ENCODE measurements at regions not wholly inside any gene's neighbourhood (a gene's known extent, or its start where the extent isn't known, plus 50 kb on each side); places are given as distances from the start of the nearest gene placed in this dataset.

- Histone ChIP-seq H3K9me3 (ENCODE audit: insufficient read depth, low read depth) (no peaks in the 10 kb centered on the region), H4K20me1 (ENCODE audit: insufficient read depth) (no peaks in the 10 kb centered on the region), H3K27ac (no peak overlapping the region), H3K9me2 (ENCODE audit: insufficient read depth) (no peaks in the 10 kb centered on the region), H3F3A (ENCODE audit: insufficient read depth, low read depth) (no peaks in the 10 kb centered on the region), H3K27me3 (ENCODE audit: insufficient read depth, low read depth) (no peaks in the 10 kb centered on the region), H3K4me3 (no peak overlapping the region), H3K4me2 (no peak overlapping the region), H3K36me3 (ENCODE audit: low read depth) (no peaks in the 10 kb centered on the region), H3K79me2 (ENCODE audit: low read depth) (no peaks in the 10 kb centered on the region), H2AFZ (no peak overlapping the region), H3K4me1 (replicated peaks; ENCODE audit: insufficient read depth) (0 out of 2 replicates have a peak, but pooled peaks cover 8% of the 10 kb centered on the region)
- no TSS peak for BruUV-seq (replicated peaks)
- ChIA-PET CTCF (no interaction called here), POLR2A (ENCODE audit: unreplicated experiment) (no interaction called here)
- TF ChIP-seq CTCF (conservative IDR thresholded peaks at IDR 0.05) (no peak), EZH2 (IDR thresholded peaks at IDR 0.05; ENCODE audit: low read depth) (no peak)
- intact Hi-C loops (cut with micrococcal nuclease; ENCODE audit: unreplicated experiment), result no loop called here
- no peak for DNase-seq
Observed at GRCh38 chr3:66706890-66707289, 206.1 kb upstream of the LRIG1 start.

- Histone ChIP-seq H3K36me3 (ENCODE audit: low read depth) (no peaks in the 10 kb centered on the region), H3K27ac (no peak overlapping the region), H3K9me3 (ENCODE audit: insufficient read depth, low read depth) (no peaks in the 10 kb centered on the region), H2AFZ (no peak overlapping the region), H4K20me1 (ENCODE audit: insufficient read depth) (no peaks in the 10 kb centered on the region), H3K4me1 (replicated peaks; ENCODE audit: insufficient read depth) (peaks cover 14% of the 10 kb centered on the region), H3F3A (ENCODE audit: insufficient read depth, low read depth) (no peaks in the 10 kb centered on the region), H3K4me3 (no peak overlapping the region), H3K4me2 (no peak overlapping the region), H3K27me3 (ENCODE audit: insufficient read depth, low read depth) (no peaks in the 10 kb centered on the region), H3K79me2 (ENCODE audit: low read depth) (no peaks in the 10 kb centered on the region), H3K9me2 (ENCODE audit: insufficient read depth) (no peaks in the 10 kb centered on the region)
- no peak for DNase-seq
- CTCF ChIA-PET, result no interaction called here
- TF ChIP-seq EZH2 (IDR thresholded peaks at IDR 0.05; ENCODE audit: low read depth) (no peak), CTCF (conservative IDR thresholded peaks at IDR 0.05) (no peak)
- POLR2A ChIA-PET (ENCODE audit: unreplicated experiment), result no interaction called here
- intact Hi-C loops (cut with micrococcal nuclease; ENCODE audit: unreplicated experiment), result no loop called here
- no TSS peak for BruUV-seq (replicated peaks)
Observed at GRCh38 chr3:66709532-66709931, 208.7 kb upstream of the LRIG1 start.

GRCh38 chr3:66712210-66712609, 211.4 kb upstream of the LRIG1 start:
- Histone ChIP-seq H3K4me1 (replicated peaks; ENCODE audit: insufficient read depth) (peaks cover 14% of the 10 kb centered on the region), H3K4me2 (peak overlapping the region; percentile 23; the same call in 1 of the 2 replicates), H3K79me2 (ENCODE audit: low read depth) (no peaks in the 10 kb centered on the region), H4K20me1 (ENCODE audit: insufficient read depth) (no peaks in the 10 kb centered on the region), H2AFZ (no peak overlapping the region), H3K9me3 (ENCODE audit: insufficient read depth, low read depth) (no peaks in the 10 kb centered on the region), H3K27me3 (ENCODE audit: insufficient read depth, low read depth) (no peaks in the 10 kb centered on the region), H3K9me2 (ENCODE audit: insufficient read depth) (no peaks in the 10 kb centered on the region), H3K36me3 (ENCODE audit: low read depth) (no peaks in the 10 kb centered on the region), H3K27ac (no peak overlapping the region), H3K4me3 (no peak overlapping the region), H3F3A (ENCODE audit: insufficient read depth, low read depth) (no peaks in the 10 kb centered on the region)
- CTCF ChIA-PET, result no interaction called here
- no TSS peak for BruUV-seq (replicated peaks)
- DNase-seq, result peak in 1 of 2 experiments; percentile 79
- intact Hi-C loops (cut with micrococcal nuclease; ENCODE audit: unreplicated experiment), result no loop called here
- POLR2A ChIA-PET (ENCODE audit: unreplicated experiment), result no interaction called here
- TF ChIP-seq CTCF (conservative IDR thresholded peaks at IDR 0.05) (no peak), EZH2 (IDR thresholded peaks at IDR 0.05; ENCODE audit: low read depth) (no peak)
